ENCODE measurements at regions not wholly inside any gene's neighbourhood (a gene's known extent, or its start where the extent isn't known, plus 50 kb on each side); places are given as distances from the start of the nearest gene placed in this dataset.

- TF ChIP-seq POLR2AphosphoS5 (IDR thresholded peaks at IDR 0.05) (no peak), POLR2A (IDR thresholded peaks at IDR 0.05) (no peak), EP300 (IDR thresholded peaks at IDR 0.05) (no peak)
- TF ChIP-seq, protein P1, sequence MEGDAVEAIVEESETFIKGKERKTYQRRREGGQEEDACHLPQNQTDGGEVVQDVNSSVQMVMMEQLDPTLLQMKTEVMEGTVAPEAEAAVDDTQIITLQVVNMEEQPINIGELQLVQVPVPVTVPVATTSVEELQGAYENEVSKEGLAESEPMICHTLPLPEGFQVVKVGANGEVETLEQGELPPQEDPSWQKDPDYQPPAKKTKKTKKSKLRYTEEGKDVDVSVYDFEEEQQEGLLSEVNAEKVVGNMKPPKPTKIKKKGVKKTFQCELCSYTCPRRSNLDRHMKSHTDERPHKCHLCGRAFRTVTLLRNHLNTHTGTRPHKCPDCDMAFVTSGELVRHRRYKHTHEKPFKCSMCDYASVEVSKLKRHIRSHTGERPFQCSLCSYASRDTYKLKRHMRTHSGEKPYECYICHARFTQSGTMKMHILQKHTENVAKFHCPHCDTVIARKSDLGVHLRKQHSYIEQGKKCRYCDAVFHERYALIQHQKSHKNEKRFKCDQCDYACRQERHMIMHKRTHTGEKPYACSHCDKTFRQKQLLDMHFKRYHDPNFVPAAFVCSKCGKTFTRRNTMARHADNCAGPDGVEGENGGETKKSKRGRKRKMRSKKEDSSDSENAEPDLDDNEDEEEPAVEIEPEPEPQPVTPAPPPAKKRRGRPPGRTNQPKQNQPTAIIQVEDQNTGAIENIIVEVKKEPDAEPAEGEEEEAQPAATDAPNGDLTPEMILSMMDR (IDR thresholded peaks at IDR 0.05) = no peak
- DNase-seq (no peak), ATAC-seq (ENCODE audit: low FRiP score in 2 of 2) (no peak)
- Histone ChIP-seq H3K27me3 (no peaks in the 10 kb centered on the region), H3K4me1 (no peaks in the 10 kb centered on the region), H3K36me3 (no peaks in the 10 kb centered on the region), H3K27ac (no peak overlapping the region), H3K4me3 (no peak overlapping the region), H3K9me3 (no peaks in the 10 kb centered on the region)
- WGBS, 2 donors = 87 to 90% methylated on average over 3 of the region's 3 CpGs
Observed at GRCh38 chr5:110366716-110367115, 359.8 kb downstream of the TMEM232 start.
